ENCODE measurements at regions not wholly inside any gene's neighbourhood (a gene's known extent, or its start where the extent isn't known, plus 50 kb on each side); places are given as distances from the start of the nearest gene placed in this dataset.
A peak's percentile ranks its signal among the peaks of the same experiment; 100 is the strongest.

GRCh38 chr9:11338130-11338529 is 725.3 kb upstream of the PTPRD start:
- DNase-seq = no peak

GRCh38 chr9:11340654-11341053 is 727.9 kb upstream of the PTPRD start:
- DNase-seq = peak; percentile 3

GRCh38 chr9:11347437-11347836 is 734.6 kb upstream of the PTPRD start:
- no peak for DNase-seq

- no peak for DNase-seq
Measured at GRCh38 chr9:11348366-11348765, 735.6 kb upstream of the PTPRD start.

GRCh38 chr9:11349187-11349586 is 736.4 kb upstream of the PTPRD start:
- DNase-seq = no peak

- DNase-seq = no peak
Measured at GRCh38 chr9:11352612-11353011, 739.8 kb upstream of the PTPRD start.

GRCh38 chr9:11356067-11356466 is 743.3 kb upstream of the PTPRD start:
- DNase-seq = peak; percentile 20

- no peak for DNase-seq
Measured at GRCh38 chr9:11366585-11367129, 753.9 kb upstream of the PTPRD start.

GRCh38 chr9:11374926-11375325 is 762.1 kb upstream of the PTPRD start:
- no peak for DNase-seq

GRCh38 chr9:11402621-11403020 is 789.8 kb upstream of the PTPRD start:
- DNase-seq = no peak

- no peak for DNase-seq
Measured at GRCh38 chr9:11414241-11414640, 801.4 kb upstream of the PTPRD start.

- no peak for DNase-seq
Measured at GRCh38 chr9:11417782-11418181, 805.0 kb upstream of the PTPRD start.

- DNase-seq = no peak
Measured at GRCh38 chr9:11431490-11431889, 818.7 kb upstream of the PTPRD start.

GRCh38 chr9:11432361-11432760 is 819.6 kb upstream of the PTPRD start:
- no peak for DNase-seq

GRCh38 chr9:11443631-11444030 is 830.8 kb upstream of the PTPRD start:
- no peak for DNase-seq

GRCh38 chr9:11457825-11458790 is 845.3 kb upstream of the PTPRD start:
- peak; percentile 91 for DNase-seq

- no peak for DNase-seq
Measured at GRCh38 chr9:11469745-11470144, 856.9 kb upstream of the PTPRD start.

GRCh38 chr9:11471321-11471720 is 858.5 kb upstream of the PTPRD start:
- no peak for DNase-seq

GRCh38 chr9:11500780-11501179 is 888.0 kb upstream of the PTPRD start:
- DNase-seq = no peak

GRCh38 chr9:11506980-11507379 is 894.2 kb upstream of the PTPRD start:
- DNase-seq = no peak

- no peak for DNase-seq
Measured at GRCh38 chr9:11537566-11537965, 924.8 kb upstream of the PTPRD start.

GRCh38 chr9:11542781-11543180 is 930.0 kb upstream of the PTPRD start:
- DNase-seq = no peak

- DNase-seq = peak; percentile 90
Measured at GRCh38 chr9:11546231-11546630, 933.4 kb upstream of the PTPRD start.

GRCh38 chr9:11549311-11549794 is 936.6 kb upstream of the PTPRD start:
- DNase-seq = no peak
